ENCODE measurements at regions not wholly inside any gene's neighbourhood (a gene's known extent, or its start where the extent isn't known, plus 50 kb on each side); places are given as distances from the start of the nearest gene placed in this dataset.
A peak's percentile ranks its signal among the peaks of the same experiment; 100 is the strongest.
"Not testable (repeated sequence)": the region's sequence is repeated elsewhere in the genome, so short reads cannot be mapped to it uniquely, and the experiment has no call there.

DNA sequence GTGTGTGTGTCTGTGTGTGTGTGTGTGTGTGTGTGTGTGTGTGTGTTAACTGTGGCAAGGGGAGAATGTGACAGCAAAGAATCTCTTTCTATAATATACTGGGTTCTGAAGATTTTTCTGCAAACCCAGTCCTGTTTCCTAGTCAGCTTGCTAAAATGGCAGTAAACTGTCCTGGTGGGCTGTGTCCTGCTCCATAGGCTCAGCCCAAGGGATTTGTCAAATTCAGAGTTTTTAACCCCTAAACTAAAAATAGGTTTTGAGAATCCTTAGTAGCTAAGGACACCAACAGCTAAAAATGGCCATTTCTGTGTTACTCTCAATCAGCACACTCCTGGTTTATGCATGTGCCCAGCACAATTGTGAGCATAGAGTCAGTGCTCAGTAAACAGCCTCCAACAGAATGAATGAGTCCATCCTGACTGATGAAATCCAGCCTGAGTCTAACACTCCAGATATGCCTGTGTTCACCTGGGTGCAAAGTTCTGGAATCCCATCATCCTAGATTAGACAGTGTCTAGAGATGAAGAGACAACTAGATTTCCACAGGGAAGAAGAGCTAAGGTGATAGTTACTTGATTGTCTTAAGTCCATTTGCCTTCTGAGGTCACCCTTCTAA, 192.6 kb downstream of the TTC6 start:
- DNase-seq (ENCODE audit: low spot score): no peak

DNA sequence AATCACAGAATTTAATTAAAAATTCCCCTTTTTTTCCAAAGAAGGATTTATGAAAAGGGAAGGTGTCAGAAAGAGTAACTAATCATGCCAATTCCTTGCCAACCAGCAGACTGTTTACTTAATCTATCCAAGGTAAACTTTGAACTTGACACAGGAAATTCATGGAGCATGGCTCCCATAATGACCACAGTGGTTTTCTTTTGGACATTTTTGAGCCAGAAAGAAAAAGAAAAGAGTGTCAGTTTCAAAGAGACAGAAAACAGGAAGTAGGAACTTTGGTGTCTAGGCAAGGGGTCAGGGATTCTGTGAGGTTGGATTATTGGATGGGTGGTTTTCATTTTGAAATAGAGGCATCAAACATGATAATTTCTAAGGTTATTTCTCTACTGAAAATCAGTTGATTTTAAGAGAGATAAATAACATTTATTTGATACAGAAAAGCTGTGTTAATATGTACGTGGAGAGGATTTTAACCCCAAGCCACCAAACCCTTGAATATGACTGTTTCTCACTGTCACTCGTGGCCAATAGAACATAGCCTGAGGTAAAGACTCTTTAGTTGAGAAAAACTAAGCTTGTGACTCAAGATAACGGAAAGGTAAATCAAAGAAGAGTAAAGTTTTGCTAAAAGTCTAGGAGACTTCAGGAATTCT, 196.1 kb downstream of the TTC6 start:
- no peak for DNase-seq (ENCODE audit: low spot score)

- DNase-seq (ENCODE audit: low spot score): no peak
Observed at GRCh38 chr14:37792124-37792523, 196.7 kb downstream of the TTC6 start.

GRCh38 chr14:37796703-37797416, 201.4 kb downstream of the TTC6 start:
- DNase-seq (ENCODE audit: low spot score): no peak

DNA sequence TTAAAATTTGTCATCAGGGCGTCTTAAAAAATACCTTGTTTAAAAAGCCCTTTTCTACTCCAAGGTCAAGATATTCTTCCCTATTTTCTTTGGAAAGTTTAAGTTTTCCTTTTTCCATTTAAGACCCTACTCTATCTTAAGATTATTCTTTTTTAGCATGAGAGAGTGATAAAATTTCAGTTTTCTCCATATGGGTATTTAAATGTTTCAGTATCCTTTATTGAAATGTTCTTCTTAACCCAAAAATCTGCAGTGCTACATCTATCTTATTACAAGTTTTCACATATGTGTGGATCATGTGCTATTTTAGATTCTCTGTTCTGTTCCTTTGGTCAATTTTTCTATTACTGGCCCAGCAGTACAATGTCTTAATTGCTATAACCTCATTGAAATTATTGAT, 202.2 kb downstream of the TTC6 start:
- DNase-seq (ENCODE audit: low spot score): no peak

GRCh38 chr14:37807722-37808121, 212.3 kb downstream of the TTC6 start:
- DNase-seq (ENCODE audit: low spot score): no peak

- DNase-seq (ENCODE audit: low spot score): no peak
Observed at GRCh38 chr14:37810094-37810801, 214.8 kb downstream of the TTC6 start.

- DNase-seq (ENCODE audit: low spot score): no peak
Observed at GRCh38 chr14:37813732-37814131, 218.3 kb downstream of the TTC6 start.

DNA sequence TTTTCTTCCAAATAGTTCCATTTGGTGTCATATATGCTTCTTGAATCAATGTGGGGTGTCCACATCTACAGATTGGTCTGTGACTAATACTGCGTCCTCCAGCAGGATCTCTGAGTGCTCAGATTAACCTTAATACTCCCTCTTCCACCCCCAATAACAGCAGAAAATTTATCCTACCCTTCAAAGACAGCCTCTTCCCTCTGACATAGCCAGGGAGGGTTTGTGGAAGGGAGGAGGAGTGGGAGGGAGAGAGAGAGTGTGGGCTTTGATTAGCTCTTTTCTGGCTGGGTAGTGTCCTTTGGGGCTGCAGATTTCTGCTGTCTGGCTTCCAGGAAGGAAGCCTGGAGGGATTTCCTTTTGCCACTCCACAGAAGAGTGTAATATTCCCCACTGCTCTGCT, 220.7 kb downstream of the TTC6 start:
- DNase-seq (ENCODE audit: low spot score): no peak

- DNase-seq (ENCODE audit: low spot score): no peak
Observed at GRCh38 chr14:37816743-37817295, 221.4 kb downstream of the TTC6 start.

DNA sequence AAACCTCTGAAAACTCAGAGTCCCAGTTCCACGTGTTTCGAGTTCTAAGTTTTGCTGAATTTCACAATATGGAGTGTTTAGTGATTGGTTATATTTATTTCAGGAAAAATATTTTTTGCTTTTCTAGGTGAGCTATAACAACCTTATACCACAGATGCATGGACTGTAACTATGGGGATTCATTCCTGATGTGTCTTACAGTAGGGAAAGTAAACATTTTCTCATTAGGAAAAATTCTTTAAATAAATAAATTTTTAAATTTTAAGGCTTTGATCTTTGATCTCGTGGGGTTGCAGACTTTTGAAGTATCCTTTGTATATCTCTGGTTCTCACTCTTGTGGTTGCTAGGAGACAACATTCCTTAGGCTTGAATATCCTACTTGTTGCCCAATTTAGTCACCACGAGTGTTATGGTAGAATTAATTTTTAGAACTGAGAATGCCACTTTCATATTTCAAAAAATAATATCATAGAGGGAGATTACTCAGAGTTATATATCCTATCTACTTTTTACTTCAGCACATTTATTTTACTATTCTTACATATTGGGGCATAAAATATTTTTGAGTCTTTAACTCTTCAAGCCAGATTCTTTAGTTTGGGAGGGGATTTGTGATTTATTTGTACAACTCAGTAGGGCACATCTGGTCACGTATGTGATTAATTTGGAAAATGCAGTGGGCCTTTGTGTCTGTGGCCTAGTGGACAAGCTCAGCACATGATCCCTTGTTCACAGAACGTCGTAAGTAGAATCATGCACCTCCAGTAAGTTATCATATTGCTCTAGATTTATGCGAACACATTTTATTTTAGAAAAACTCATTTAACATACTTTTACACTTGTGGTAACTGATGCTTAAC, 224.0 kb downstream of the TTC6 start:
- peak; percentile 59 for DNase-seq (ENCODE audit: low spot score)

- not testable (repeated sequence) for DNase-seq (ENCODE audit: low spot score)
Observed at GRCh38 chr14:37820810-37821209, 225.4 kb downstream of the TTC6 start.

DNA sequence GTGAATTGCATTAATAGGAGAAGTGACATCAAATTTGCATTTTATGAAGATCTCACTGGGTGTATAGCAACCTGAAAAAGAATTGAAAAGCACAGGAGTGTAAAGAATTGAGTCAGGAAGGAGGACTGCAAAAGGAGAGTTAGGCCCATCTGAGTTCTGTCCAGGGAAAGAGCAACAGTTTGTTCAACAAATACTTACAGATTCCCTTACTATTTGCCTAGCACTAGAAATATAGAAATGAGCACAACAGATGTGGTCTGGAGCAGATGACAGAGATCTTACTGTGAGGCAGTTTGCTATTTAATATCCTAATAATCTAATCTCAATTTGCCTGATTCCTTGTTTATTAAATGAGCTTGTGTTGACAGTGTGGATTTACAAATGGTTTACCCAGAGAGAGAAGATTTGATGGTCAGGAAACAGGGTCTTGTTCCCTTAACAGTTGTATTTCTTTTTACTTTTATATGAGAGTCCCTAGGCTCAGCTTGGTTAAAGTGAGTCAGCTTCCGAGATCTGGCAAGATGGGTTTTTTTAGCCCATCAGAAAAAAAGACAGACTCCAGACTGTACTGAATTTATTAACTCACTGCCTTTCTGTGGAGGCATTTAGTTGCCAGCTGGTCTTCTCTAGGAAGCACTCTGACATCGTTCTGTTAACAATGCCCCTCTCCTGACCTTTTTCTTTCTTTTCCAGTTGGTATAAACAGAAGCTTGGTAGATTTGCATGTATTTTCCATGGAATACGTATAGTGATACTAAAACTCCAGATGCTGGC, 229.7 kb downstream of the TTC6 start:
- no peak for DNase-seq (ENCODE audit: low spot score)

GRCh38 chr14:37826869-37827268, 231.4 kb downstream of the TTC6 start:
- DNase-seq (ENCODE audit: low spot score): no peak

DNA sequence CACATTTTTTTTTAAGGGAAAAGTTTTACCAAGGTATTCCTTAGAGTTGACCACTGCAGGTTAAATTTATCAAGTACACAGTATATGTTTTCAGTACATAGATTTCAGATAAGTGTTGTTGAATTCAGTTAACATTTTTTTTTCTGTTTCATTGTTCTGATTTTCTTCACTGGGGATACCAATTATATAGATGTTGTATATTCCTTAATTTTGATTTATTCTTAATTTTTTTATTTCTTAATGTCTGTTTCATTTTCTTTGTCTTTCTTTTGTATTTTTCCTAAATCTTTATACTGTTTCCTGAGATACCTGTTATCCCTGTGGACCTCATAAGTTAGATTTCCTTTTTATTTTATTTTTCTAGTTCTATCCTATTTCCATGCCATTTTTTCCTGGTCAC, 234.8 kb downstream of the TTC6 start:
- DNase-seq (ENCODE audit: low spot score): no peak

DNA sequence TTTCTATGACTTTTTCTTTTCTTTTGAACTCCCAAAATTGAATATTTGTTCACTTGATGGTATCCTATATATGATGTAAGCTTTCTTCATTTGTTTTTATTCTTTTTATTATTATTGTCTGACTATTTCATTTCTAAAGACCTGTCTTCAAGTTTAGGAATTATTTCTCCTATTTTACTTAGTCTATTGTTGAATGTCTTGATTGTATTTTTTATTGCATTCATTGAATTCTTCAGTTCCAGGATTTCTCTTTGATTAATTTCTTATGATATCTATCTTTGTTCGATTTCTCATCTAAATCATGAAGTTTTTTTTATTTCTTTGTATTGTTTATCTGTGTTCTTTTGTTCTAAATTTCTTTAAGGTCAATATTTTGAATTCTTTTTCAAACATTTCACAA, 238.8 kb downstream of the TTC6 start:
- DNase-seq (ENCODE audit: low spot score): no peak

DNA sequence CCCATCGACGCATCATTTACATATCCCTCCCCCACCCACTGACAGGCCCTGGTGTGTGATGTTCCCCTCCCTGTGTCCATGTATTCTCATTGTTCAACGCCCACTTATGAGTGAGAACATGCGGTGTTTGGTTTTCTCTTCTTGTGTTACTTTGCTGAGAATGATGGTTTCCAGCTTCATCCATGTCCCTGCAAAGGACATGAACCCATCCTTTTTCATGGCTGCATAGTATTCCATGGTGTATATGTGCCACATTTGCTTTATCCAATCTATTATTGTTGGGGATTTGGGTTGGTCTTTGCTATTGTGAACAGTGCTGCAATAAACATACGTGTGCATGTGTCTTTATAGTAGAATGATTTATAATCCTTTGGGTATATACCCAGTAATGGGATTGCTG, 243.3 kb downstream of the TTC6 start:
- not testable (repeated sequence) for DNase-seq (ENCODE audit: low spot score)

DNA sequence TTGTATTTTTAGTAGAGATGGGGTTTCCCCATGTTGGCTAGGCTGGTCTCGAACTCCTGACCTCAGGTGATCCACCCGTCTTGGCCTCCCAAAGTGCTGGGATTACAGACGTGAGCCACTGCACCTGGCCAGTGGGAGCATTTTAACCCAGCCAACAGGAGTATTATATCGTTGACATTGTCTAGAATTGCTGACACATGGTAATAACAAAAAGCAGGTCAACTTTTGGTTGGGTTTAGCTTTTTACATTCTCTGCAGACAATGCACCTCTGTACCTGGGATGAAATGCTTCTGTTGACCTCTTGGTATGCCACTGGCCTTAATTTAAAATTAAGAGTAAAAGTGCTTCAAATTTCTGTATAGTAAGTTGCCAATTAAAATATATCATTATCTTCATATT, 245.6 kb downstream of the TTC6 start:
- DNase-seq (ENCODE audit: low spot score): not testable (repeated sequence)

DNA sequence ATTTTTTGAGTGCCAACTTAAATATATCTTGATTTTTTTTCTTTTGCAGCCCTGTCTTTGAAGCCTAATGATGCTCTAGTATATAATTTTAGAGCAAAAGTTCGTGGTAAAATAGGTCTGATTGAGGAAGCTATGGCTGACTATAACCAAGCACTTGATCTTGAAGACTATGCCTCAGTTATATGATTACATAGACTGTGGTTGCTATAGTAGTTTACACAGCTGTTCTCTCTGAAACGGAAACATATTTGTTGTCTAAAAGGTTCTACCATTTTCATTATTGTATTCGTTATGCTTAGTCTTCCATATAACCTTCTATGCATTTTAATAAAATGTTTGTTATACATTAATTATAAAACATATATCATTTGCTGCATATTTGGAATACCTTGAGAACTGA, 246.7 kb downstream of the TTC6 start:
- no peak for DNase-seq (ENCODE audit: low spot score)

DNA sequence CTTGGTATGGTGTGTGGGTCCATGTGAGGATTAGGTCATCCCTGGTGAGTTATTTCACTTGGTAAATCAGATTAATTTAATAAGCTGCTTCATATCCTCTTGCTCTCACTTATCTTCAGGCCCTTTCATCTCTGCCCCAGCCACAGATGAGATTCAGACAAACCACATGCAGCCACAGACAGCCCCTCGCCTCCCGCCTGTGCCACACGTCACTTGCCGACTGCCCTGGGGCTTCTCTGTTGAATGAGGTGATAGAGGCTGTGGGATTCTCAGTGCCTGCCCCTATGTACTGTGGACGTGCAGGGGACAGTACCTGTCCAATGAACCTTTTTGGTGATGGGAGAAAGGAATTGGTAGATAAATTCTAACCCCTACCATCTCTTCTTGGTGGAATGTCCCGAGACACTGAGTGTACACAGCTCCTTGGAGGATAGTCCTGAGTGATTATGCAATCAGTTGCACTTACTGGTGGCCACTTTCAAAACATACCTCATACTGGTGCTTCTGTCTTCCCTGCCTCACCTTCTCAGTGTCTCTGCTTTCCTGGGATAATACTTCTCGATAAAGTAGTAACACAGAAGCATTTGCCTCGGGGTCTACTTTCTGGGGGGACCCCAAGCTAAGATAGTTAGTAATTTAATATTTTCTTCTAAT, 248.7 kb downstream of the TTC6 start:
- no peak for DNase-seq (ENCODE audit: low spot score)
